ENCODE measurements at regions not wholly inside any gene's neighbourhood (a gene's known extent, or its start where the extent isn't known, plus 50 kb on each side); places are given as distances from the start of the nearest gene placed in this dataset.
"Not testable (repeated sequence)": the region's sequence is repeated elsewhere in the genome, so short reads cannot be mapped to it uniquely, and the experiment has no call there.

DNA sequence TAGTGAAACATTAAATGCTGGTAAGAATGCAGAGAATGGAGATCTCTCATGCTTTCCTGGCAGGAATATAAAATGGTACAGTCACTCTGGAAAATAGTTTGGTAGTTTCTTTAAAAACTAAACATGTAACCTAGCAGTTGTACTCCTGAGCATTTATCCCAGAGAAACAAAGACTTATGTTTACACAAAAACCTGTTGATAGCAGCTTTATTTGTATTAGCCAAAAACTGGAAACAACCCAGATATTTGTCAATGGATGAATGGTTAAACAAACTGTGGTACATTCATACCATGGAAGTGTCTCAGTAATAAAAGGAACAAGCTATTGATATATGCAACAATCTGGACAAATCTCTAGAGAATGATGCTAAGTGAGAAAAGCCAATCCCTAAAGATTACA is 81.7 kb upstream of the CTAGE1 start:
- no peak overlapping the region for H3K27ac ChIP-seq
- no peak overlapping the region for H3K4me3 ChIP-seq

DNA sequence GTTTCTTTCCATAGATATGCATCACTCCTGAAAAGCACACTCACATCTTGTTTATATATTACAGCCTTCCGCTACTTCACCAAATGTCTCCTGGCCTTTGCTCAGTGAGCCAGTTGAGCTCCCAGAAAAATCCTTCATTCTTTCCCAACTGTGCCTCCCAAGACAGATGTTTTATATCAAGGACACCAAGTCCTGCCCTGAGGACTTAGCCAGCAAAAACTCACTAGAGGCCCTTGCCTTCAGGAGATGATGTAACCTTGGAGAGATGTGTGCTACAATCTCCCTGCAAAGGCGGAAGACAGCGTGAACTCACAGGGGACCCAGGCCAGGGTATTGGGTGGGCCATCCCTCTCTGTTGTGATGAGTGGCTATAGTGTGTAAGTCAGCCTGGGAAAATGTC is 86.1 kb upstream of the CTAGE1 start:
- no peak overlapping the region for H3K4me3 ChIP-seq
- no peak overlapping the region for H3K27ac ChIP-seq

DNA sequence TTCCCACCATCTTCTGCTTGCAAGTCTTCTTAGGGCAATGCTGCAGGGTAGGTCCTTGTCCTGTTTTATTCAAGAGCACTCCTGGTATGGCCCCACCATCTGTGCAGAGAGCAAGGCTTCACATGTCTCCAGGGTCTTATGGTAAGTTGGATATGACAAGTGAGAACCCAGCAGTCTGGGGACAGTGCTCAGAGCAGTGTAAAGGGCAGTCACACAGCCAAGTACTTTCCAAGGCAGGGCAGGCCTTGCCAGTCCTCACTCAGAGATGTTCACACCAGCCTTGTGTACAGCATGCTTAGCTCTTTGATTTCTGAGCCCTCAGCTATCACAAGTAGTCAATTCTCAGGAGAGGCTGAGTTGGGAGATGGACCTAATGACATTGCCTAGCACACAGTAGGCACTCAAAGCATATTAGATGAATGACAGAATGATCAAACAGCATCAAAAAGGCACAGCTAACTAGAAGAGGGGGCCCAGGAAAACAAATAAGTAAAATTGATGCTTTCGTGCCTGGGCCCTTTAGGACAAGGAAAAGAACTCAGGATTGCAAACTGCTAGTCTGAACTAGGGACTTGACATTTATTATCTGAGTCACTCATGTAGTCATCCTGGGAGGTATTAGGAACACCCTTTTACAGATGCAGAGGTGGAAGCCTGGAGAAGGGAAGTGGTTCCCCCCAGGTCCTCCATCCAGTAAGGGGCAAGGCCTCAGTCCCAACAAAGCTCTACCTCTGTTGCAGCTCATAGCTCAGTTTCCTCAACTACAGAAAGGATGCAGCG is 86.7 kb upstream of the CTAGE1 start:
- Histone ChIP-seq H3K27ac (no peak overlapping the region), H3K4me3 (no peak overlapping the region)

DNA sequence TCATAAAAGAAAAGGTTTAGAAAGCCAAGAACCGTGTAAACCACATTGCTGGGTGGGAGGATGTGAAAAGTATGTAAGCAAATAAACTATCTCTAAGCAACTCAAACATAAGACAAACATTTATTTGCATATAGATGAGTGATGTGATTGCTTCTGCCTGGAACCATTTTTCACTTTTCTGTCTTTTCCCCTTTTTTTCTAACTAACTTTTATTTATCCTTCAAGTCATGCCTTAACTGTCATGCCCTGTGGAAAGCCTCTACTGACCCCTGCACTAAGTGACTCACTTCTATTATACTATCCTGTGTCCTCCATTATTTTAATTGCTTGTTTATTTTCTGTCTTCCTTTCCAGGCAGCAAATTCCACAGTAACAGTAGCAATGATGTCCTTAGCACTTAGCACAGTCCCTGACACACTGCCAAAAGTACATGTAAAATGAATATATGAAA is 87.5 kb upstream of the CTAGE1 start:
- Histone ChIP-seq H3K27ac (no peak overlapping the region), H3K4me3 (no peak overlapping the region)

DNA sequence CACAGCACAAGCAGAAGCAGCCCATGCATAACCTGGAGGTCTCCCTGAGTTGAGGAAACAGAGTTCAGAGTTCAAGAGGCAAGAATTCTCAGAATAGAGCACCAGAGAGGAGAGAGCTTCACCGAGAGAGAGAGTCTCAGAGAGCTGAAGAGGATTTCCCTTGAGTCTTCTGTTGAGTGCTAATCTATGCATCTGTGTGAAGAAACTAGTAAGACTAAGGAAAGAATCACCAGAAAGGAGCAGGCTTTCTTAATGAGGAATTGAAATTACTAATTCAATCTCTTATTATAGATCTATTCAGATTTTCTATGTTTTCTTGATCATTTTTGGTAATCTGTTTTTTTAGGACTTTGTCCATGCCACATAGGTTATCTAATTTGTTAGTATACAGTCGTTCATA is 89.3 kb upstream of the CTAGE1 start:
- no peak overlapping the region for H3K4me3 ChIP-seq
- no peak overlapping the region for H3K27ac ChIP-seq

DNA sequence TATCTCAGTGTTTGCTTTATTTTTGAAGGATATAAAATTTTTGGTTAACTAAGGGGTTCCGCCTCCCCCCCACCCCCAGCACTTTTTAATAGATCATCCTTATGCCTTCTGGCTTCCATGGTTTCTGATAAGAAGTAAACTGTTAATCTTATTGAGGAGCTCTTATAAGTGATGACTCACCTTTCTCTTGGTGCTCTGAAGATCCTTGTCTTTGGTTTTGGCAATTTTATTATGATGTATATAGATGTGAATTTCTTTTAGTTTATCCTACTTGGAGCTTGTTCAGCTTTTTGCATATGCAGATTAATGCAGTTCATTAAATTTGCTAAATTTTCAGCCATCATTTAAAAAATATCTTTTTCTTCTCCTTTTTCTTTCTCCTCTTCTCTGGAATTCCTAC is 91.7 kb upstream of the CTAGE1 start:
- H3K4me3 ChIP-seq, result no peak overlapping the region
- no peak overlapping the region for H3K27ac ChIP-seq

DNA sequence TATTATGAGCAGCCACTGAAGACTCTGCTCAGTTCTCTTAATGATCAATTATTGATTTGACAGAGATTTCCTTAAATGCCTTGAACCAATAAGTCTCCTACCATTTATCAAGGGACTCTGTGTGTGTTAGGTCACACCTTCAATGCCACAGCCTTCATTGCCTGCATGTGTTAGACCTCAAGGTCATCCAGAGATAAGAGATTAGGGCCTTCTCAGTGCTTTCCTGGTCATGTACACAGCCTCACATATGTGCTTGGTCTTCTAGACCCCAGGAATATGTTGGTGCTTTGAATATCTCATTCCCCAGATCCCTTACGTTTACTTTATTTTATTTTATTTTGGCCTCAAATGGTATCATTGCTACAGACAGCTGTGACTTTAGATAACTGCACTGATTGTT is 93.0 kb upstream of the CTAGE1 start:
- H3K4me3 ChIP-seq, result no peak overlapping the region
- no peak overlapping the region for H3K27ac ChIP-seq

DNA sequence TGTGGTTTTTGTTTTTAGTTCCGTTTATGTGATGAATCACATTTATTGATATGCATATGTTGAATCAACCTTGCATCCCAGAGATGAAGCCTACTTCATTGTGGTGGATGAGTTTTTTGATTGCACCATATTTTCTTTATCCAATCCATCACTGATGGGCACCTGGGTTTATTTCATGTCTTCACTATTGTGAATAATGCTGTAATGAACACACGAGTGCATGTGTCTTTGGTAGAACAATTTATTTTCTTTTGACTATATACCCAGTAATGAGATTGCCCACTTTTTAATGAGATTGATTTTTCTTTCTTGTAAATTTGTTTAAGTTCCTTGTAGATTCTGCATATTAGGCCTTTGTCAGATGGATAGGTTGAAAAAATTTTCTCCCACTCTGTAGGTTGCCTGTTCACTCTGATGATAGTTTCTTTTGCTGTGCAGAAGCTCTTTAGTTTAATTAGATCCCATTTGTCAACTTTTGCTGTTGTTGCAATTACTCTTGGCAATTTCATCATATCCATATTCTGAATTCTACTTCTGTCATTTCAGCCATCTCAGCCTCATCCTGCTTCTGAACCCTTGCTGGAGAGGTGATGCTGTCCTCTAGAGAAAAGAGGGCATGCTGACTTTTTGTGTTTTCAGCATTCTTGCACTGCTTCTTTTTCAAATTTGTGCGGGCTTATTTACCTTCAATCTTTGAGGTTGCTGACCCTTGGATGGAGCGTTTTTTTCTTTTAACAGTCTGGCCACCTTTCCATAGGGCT is 96.2 kb upstream of the CTAGE1 start:
- Histone ChIP-seq H3K27ac (no peak overlapping the region), H3K4me3 (no peak overlapping the region)

DNA sequence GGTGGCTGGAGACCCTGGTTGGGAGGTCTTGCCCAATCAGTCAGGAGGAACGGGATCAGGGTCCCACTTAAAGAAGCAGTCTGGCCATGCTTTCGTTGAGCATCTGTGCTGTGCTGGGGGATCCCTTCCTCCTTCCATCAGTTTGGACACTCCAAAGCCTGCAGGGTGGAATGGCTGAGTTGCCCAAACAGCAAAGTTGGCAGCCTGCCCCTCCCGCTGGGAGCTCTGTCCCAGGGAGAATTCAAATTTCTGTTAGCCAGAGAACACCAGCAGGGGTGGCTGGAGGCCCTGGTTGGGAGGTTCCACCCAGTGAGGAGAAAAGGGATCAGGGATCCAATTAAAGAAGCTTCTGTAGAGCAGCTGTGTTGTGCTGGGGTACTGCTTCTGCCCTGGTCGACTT is 96.9 kb upstream of the CTAGE1 start:
- H3K4me3 ChIP-seq, result no peak overlapping the region

DNA sequence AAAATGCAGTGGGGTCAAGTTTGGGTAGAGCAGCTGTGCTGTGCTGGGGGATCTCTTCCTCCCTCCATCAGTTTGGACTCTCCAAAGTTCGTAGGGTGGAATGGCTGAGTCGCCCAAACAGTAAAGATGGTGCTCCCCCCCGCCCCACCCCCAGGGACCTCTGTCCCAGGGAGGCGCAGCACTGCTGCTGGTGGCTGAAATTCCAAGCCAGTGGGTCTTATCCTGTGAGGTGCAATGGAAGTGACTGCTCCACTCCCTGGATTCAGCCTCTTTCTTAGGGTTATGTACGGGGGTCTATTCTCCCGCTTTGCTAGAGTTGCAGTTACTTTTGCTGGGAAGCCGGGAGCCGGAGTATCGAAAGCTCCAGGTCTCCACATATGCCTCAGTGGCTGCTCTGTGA is 97.5 kb upstream of the CTAGE1 start:
- no peak overlapping the region for H3K4me3 ChIP-seq
- no peak overlapping the region for H3K27ac ChIP-seq

More for the DNA sequence above, 96.9 kb upstream of the CTAGE1 start:
- H3K27ac ChIP-seq, result no peak overlapping the region

DNA sequence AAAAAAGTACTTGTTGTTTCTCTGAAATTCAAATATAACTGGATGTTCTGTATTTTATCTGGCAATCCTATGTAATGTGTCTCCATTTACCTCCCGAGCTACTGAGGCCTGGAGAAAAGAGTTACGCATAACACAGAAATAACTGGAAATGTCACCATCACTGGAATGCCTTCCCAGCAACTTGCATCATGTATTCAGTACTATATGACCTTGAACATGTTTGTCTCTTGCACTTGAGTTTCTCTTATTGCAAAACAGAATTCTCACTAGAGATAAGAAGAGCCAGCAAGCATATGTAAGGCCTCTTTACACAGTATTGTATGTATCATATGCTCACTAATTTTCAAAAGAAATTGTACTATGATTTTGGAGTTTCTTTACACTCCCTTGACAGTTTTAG is 99.6 kb upstream of the CTAGE1 start:
- Histone ChIP-seq H3K27ac (no peak overlapping the region), H3K4me3 (no peak overlapping the region)

DNA sequence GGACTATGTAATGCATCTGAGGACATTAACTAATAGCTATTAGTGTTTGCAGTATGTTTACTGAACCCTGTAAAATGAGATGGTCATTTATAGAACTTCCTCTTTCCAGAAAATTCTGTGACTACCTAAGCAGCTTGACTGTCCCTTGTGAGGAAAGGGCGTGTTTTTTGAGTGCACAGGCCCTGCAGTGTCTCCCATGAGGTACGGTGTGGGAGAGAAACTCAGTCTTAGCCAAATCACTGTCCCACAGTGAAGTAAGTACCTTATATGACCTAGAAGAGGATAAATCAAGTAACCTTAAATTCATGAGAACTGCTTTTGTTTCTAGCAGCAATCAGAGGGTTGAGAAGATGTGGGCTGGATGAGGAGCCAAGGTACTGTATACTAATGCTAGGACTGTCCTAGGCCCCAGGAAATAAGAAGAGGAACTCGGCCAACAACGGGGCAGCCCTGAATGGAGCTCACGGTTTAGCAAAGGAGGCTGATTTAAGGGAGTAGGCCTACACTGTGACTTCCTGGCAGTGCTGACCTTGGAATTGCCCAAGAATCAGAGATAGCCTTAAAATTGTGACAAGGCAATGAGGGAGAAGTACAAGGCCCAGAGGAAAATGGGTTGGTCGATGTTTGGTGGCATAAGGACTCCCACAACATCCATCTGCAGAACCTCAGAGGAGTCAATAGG is 103.5 kb upstream of the CTAGE1 start:
- H3K27ac ChIP-seq, result peak overlapping the region in 1 of 21 experiments; percentile 46
- no peak overlapping the region for H3K4me3 ChIP-seq

DNA sequence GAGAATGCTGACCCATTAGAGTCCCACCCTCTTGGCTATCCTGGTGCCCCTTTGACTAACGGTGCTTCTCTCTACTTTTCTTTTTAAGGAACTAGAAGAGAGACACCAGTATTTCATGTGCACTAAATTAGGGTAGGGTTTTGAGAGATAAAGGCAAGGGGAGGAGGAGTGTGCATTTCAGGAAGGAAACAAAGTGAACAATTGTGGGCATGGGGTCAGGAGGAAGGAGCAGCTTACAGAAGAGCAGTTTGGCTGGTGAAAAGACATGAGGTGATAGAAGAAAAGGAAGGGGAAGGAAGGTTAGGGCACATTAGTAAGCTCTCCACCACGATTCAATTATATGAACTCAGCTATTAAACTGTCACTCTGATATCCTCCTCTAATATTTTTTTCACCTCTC is 105.8 kb upstream of the CTAGE1 start:
- no peak overlapping the region for H3K4me3 ChIP-seq
- no peak overlapping the region for H3K27ac ChIP-seq

DNA sequence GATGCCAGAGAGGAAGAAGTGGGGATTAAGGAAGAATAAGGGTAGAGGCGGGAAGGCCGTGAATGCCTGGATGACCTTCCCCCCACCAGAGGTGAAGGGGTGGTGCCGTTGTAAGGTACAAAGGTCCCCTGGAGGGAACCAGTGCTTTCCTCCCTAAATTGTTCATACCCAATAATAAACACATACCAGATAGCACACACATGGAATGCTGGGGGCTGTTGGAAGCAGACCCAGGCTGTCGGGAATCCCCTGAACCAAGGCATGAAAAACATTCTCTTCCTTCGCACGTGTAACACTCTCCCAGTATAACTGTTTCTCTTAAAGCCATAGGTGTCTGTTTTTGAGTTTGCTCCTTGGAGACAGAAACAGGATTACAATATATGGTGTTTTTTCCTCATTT is 107.1 kb upstream of the CTAGE1 start:
- H3K27ac ChIP-seq, result no peak overlapping the region
- H3K4me3 ChIP-seq, result no peak overlapping the region

DNA sequence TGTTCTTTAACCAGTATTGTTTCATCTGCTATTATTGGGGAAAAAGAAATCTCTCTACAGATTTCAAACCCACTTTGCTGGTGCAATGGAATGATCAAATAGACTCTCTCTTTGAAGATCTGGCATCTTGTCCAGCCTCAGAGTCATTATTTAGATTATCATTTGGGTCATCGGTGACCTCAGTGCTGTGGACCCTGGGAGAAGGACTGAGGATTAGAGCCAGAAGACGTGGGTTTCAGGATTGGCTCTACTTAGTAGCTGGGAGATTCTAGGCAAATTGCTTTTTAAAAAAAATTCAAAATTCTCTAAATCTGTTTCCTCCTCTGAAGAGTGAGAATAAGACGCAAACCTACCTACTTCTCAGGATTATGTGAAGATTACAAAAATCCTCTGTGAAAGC is 107.6 kb upstream of the CTAGE1 start:
- H3K27ac ChIP-seq, result no peak overlapping the region
- H3K4me3 ChIP-seq, result no peak overlapping the region

DNA sequence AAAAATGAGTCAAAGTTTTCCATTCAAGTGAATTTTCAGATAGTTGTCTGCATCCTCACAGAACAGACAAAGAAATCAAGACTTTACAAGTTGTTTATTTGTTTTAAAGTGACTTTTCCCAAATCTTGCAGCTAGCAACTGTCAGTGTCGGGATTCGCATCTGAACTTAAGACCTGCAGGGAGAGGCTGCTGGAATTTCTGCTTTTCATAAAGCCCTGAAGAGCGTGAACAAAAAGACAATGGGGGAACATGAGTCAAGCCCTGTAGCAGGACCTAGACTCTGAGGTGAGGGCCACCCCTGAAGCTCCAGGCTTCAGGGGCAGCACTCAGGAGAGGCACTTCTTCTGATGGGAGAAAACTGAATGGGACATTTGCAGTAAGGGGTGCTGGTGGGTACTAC is 108.2 kb upstream of the CTAGE1 start:
- Histone ChIP-seq H3K4me3 (no peak overlapping the region), H3K27ac (no peak overlapping the region)

DNA sequence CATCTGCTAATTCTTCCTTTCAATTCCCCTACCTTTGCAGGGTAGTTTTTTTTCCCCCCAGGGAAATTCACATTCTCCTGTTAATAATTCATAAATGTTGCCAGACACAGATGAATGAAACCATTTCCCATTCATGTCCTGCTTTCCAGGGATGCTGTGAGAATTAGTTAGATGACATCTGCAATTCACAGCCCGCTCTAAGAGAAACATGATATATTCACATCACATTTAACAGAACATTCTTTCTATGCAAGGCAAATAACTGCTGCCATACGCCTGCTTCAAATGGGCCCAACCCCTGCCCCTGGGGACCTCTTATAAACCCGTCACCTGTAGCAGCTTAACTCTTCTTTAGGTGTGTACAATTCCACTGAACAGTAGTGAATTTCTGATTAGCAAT is 110.6 kb upstream of the CTAGE1 start:
- H3K4me3 ChIP-seq, result no peak overlapping the region
- H3K27ac ChIP-seq, result no peak overlapping the region

DNA sequence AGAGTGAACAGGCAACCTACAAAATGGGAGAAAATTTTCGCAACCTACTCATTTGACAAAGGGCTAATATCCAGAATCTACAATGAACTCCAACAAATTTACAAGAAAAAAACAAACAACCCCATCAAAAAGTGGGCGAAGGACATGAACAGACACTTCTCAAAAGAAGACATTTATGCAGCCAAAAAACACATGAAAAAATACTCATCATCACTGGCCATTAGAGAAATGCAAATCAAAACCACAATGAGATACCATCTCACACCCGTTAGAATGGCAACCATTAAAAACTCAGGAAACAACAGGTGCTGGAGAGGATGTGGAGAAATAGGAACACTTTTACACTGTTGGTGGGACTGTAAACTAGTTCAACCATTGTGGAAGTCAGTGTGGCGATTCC is 117.0 kb upstream of the CTAGE1 start:
- not testable (repeated sequence) for H3K4me3 ChIP-seq, H3K27ac ChIP-seq

DNA sequence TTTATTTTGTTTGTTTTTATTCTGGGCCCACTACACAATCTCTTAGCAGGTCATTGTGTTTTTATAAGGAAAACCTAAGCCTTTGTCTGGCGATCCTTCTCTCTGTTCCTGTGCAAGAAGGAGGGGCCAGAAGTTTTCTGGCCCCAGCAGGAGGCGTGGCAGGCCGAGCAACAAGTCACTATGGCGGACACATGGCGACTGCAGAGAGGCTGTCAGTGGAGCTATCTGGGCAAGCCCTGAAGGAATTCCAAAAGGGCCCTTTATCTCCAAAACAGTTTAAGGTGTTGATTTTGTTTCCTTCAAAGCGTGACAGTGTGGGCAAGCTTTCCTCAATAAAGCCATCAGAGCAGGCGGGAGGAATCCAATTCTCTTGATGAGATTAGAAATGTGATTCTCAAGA is 118.8 kb upstream of the CTAGE1 start:
- Histone ChIP-seq H3K27ac (no peak overlapping the region), H3K4me3 (no peak overlapping the region)

DNA sequence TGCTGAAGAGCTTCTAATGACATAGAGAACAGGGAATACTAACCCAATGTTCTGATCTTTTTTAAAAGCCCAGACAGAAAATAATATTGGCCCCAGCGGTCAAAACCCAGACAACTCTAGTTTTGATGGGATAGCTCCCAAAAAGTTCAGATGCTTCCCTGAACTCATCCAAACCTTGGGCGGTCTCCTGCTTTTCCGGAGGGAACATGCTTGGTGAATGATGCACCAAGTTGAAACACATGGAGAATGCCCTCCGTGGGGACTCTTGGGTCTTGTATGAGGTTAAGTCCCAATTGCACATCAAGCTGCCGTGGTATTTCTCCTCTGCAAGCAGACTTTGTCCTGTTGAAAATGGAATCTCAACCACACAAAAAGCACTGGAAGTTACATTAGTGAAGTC is 120.7 kb upstream of the CTAGE1 start:
- H3K27ac ChIP-seq, result no peak overlapping the region
- no peak overlapping the region for H3K4me3 ChIP-seq

Measured in skin epidermis (tissue), 12 donors.